Stimulated activated CD4-positive, alpha-beta T cell treated with anti-CD3 and anti-CD28 coated beads, Interleukin-4, amount 100 ng/mL, for 1 hour (primary cell): ENCODE measurements at regions not wholly inside any gene's neighbourhood (a gene's known extent, or its start where the extent isn't known, plus 50 kb on each side); places are given as distances from the start of the nearest gene placed in this dataset.
"Not testable (repeated sequence)": the region's sequence is repeated elsewhere in the genome, so short reads cannot be mapped to it uniquely, and the experiment has no call there.

ENCODE experiments used
- DNase-seq: peaks from one replicate; pipeline ENCODE4 v3.0.0-alpha.2; 2020

- no peak for DNase-seq
Measured at GRCh38 chr10:83995738-83996331, 143.5 kb upstream of the GHITM start.

DNA sequence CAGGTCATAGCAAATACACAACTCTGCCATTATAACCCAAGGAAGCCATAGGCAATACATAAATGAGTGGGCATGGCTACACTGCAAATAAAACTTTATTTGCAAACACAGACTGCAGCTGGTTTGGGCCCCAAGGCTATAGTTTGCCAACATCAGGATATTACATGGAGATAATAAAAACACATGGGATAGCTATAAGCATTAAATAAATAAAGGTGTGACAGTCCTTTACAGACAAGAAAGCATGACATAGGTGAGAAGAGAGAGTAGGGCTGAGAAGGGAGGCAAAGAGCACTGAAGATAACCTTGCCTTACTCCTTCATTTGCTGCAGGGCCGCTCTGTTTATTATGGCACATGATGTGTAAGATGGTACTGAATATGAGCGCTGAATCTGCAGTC is 135.1 kb upstream of the GHITM start:
- DNase-seq, result no peak

- DNase-seq, result no peak
Measured at GRCh38 chr10:84005403-84005802, 133.9 kb upstream of the GHITM start.

DNA sequence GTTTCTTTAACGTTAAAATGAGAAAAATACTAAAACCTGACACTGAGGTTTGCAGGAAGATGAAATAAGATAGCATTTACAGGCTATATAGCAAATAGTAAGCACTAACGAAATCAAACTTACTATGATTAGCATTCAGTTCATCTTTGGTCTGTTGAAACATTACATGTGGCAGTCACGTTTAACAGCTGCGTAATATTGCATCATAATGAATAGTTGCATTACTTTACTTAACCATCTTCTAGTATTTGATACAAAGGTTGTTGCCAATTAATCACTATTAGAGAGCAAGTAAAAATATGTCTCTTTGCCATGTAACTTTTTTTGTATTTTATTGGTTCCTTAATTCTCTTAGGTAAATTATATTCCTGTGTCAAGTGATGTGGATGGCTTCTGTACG is 131.8 kb upstream of the GHITM start:
- no peak for DNase-seq

DNA sequence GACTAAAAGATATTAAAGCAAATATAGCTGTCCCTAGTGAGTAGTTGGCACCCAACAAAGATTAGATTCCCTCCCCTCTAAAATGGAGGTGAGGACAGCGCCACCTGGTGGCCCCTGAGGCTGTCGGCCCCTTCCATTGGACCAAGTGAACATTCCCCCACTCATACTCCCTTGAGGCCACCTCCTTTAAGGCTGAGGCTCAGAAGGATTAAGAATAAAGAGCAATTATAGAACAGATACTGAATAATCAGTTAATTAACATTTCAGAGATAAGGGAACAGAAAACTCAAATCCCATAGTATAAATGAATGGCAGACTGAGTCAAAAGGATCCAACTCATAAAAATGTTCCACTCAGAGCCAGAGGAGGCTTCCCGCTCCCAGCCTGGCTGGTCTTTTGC is 130.4 kb upstream of the GHITM start:
- peak; percentile 36 for DNase-seq

DNA sequence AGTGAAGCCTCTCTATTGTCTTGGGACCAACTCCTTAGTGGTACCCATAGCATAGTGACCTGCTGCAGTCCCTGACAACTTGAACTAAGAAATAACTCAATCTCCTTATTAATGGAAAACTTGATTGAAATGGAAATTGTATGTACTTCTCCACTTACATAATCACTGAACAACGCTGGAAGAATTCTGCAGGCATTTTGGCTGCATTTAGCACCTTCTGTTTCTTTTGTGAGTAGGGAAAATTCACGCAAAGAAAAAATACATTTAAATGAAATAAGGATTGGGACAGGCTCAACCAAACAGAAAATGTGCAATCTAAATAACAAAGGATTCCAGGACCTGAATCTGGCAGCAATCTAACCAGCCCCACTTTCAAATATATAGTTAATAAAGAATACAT is 126.9 kb upstream of the GHITM start:
- DNase-seq, result no peak

- no peak for DNase-seq
Measured at GRCh38 chr10:84012831-84013458, 126.4 kb upstream of the GHITM start.

DNA sequence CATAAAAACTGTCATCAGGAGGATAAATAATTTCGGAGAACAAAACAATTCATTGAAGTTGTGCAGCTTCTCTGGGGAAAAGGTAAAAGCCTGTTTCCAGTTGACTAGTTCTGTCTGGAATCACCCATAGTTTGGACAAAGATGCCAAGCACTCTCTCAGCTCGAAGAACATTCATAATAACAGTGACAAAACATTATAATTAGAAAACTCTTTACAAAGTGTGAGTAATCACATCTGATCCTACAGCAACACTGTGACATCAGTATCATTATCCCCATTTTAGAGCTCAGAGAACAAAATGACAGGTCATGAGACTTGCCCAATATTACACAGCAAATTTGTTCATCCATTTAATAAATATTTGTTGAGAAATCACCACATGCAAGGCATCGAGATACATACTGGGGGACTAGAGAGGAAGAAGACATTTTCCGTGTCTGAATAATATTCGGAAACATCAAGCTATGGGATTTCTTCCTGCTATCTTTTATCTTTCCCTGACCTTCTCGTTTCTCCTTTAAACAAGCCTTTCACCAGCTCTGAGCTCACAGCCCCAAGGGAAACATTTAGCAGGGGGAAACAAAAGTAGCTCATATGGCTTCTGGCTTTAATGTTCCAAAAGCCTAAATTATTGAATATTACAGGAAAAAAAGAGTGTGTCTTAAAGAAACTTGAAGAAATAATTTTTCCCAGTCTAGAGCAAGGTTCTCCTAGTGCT is 123.3 kb upstream of the GHITM start:
- no peak for DNase-seq

DNA sequence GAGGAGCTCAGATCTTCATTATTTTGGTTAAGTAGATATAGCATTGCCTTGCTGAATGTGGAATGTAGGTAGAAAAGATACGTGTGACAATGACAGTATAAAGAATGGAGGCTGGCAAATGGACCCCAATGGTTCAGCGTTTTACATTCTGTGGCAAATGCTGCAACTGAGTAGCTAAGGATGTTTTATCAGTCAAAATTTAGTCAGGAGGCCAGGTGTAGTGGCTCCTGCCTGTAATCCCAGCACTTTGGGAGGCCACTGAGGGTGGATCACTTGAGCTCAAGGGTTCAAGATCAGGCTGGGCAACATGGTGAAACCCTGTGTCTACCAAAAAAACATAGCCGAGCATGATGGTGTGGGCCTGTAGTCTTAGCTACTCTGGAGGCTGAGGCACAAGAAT is 120.5 kb upstream of the GHITM start:
- DNase-seq, result no peak

GRCh38 chr10:84019854-84020458 is 119.4 kb upstream of the GHITM start:
- DNase-seq, result not testable (repeated sequence)

GRCh38 chr10:84026821-84027257 is 112.5 kb upstream of the GHITM start:
- DNase-seq, result no peak

DNA sequence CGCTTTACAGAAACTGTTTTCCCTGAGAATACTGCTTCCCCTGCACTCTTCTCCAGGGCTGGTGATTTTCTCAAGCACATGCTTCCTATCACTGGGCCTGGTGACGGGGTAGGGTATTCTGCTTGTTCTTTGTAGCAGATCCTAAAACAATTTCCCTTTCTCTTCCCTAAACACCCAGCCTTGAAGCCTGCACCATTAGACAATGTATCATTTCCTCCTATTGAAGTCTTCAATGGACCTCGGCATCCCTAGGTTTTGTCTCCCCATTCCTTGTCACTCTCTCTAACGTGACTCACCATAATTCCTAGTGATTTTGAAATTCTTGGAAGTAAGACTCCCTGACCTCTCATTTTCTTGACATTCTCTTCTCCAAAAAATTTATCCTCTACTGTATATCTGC is 109.5 kb upstream of the GHITM start:
- DNase-seq, result no peak

DNA sequence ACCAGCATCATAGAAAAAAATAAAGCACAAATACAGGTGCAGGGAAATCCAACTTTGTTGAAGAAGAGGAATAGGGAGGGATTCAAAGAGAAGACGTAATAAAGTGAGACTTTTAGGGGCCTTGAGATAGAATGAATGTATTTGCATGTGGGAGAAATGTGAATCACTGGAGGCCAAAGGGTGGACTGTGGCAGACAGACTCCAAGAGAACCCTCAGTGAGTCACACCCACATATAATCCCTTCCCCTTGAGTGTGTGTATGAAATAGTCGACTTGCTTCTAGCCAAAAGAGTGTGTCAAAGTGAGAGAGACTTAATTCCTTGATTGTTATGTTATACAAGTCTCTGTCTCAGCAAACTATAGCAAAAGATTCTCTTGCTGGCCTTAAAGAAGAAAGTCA is 101.3 kb upstream of the GHITM start:
- DNase-seq, result no peak

DNA sequence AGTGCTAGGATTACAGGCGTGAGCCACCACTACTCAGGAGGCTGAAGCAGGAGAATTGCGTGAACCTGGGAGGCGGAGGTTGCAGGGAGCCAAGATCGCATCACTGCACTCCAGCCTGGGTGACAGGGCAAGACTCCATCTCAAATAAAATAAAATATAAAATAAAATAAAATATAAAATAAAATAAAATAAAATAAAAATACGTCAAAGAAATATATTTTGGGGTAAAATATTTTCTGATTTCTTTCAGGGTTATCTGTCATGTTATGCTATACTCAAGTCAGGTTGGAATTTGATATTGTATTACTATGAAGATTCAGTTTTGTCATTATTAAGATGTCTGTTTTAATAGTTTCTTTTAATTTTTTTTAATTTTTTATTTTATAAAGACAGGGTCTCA is 99.4 kb upstream of the GHITM start:
- DNase-seq, result no peak

DNA sequence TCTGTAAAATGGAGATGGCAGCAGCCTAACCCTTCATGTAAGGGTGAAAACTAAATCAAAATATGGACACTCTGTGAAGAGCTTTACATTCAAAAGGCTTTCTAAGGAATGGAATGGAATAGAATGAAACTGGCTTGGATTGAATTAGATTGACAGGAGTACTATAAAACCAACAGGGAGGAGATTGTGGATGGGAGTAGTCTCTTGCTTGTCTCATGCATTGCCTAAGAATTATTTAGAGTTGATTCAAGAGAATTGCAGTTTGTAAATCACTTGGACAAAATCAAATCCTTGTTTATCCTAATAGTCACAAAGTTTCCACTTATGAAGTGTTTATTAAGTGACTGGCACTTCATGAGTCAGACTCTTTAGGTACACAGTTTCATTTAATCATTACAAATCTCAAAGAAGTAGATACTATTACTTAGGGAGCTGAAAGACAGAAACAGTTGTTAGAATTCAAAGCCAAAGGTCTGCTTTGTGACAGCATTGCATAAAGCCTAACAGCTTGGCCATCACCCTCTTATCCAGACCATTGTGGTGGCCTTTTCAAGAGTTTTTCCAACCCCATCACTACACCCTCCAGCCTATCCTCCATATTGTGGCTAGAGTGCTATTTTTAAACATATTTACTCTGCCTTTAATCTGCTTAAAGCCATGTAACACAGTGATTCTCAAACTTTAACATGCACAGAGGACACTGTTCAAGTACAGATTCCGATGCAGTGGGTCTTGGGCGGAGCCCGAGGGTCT is 91.9 kb upstream of the GHITM start:
- no peak for DNase-seq

DNA sequence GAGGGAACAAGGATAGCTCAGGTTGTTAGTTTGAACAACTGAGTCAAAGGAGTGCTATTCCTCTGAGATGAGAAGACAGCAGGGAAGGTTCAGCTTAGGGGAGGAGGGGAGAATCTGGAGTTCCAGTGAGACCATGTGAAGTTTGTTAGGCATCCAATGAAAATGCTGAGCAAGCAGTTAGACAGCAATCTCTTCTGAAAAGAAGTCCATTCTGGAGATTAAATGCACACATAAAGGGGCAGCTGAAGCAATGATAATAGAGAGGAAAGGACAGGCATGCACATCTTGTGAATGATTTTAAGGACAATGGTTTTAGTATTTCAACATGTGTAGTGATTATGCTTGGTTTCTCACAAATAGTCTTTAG is 89.7 kb upstream of the GHITM start:
- DNase-seq, result no peak

GRCh38 chr10:84053626-84054025 is 85.7 kb upstream of the GHITM start:
- DNase-seq, result no peak

- no peak for DNase-seq
Measured at GRCh38 chr10:84054743-84055142, 84.6 kb upstream of the GHITM start.

- DNase-seq, result no peak
Measured at GRCh38 chr10:84059526-84059925, 79.8 kb upstream of the GHITM start.

DNA sequence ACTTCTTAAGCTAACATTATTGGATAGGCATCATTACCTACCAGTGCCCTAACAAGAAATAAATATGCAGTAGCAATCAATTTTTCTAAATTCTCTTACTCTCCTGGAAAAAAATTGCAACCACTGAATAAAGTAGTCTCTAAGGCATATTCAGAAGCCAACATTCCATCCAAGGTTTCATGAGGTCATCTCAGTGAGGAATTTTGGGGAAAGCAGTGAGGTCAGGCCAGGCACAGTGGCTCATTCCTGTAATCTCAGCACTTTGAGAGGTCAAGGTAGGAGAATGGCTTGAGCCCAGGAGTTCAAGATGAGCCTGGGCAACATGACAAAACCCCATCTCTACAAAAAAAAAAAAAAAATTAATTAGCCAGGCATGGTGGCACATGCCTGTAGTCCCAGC is 75.9 kb upstream of the GHITM start:
- no peak for DNase-seq

GRCh38 chr10:84065804-84066601 is 73.3 kb upstream of the GHITM start:
- DNase-seq, result no peak

DNA sequence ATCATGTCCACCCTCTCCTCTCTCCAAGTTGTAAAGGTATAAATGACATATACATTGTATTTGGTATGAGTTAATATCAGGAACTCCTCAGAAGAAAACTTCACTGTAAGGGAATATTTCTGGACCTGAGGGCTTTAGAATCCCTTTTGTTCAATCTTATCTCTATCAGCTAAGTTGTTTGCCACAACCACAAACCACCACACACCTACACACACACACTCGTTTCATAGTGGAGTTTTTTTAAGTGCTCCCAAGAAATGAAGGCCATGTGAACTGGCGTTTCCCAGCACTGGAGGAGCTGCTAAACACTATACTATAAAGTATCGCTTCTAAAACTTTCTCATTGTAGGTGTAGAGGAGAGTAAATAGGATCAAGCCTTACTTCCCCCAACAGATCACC is 64.8 kb upstream of the GHITM start:
- no peak for DNase-seq
